ENCODE measurements at regions not wholly inside any gene's neighbourhood (a gene's known extent, or its start where the extent isn't known, plus 50 kb on each side); places are given as distances from the start of the nearest gene placed in this dataset.
"Not testable (repeated sequence)": the region's sequence is repeated elsewhere in the genome, so short reads cannot be mapped to it uniquely, and the experiment has no call there.

GRCh38 chr20:19049514-19049913 lies 162.9 kb upstream of the SLC24A3 start:
- H3K27ac ChIP-seq: no peak overlapping the region
- TF ChIP-seq CTCF (conservative IDR thresholded peaks at IDR 0.05) (no peak), ZFX (IDR thresholded peaks at IDR 0.05) (no peak)

GRCh38 chr20:19056909-19057308 lies 155.5 kb upstream of the SLC24A3 start:
- TF ChIP-seq CTCF (conservative IDR thresholded peaks at IDR 0.05) (peak; percentile 36), ZFX (IDR thresholded peaks at IDR 0.05) (no peak)
- H3K27ac ChIP-seq: no peak overlapping the region

- not testable (repeated sequence) for H3K27ac ChIP-seq
These were observed 147.7 kb upstream of the SLC24A3 start for GRCh38 chr20:19064788-19065187.

- TF ChIP-seq CTCF (conservative IDR thresholded peaks at IDR 0.05) (no peak), ZFX (IDR thresholded peaks at IDR 0.05) (no peak)
- no peak overlapping the region for H3K27ac ChIP-seq
These were observed 144.5 kb upstream of the SLC24A3 start for GRCh38 chr20:19067986-19068385.

- TF ChIP-seq CTCF (conservative IDR thresholded peaks at IDR 0.05) (no peak), ZFX (IDR thresholded peaks at IDR 0.05) (no peak)
- H3K27ac ChIP-seq: no peak overlapping the region
These were observed 142.4 kb upstream of the SLC24A3 start for GRCh38 chr20:19070026-19070425.

GRCh38 chr20:19070681-19071445 lies 141.6 kb upstream of the SLC24A3 start:
- no peak overlapping the region for H3K27ac ChIP-seq
- TF ChIP-seq CTCF (conservative IDR thresholded peaks at IDR 0.05): no peak
- TF ChIP-seq ZFX (IDR thresholded peaks at IDR 0.05): no peak

- no peak for TF ChIP-seq ZFX (IDR thresholded peaks at IDR 0.05)
- no peak for TF ChIP-seq CTCF (conservative IDR thresholded peaks at IDR 0.05)
- H3K27ac ChIP-seq: no peak overlapping the region
These were observed 141.1 kb upstream of the SLC24A3 start for GRCh38 chr20:19071446-19071725.

- TF ChIP-seq CTCF (conservative IDR thresholded peaks at IDR 0.05) (no peak), ZFX (IDR thresholded peaks at IDR 0.05) (no peak)
- H3K27ac ChIP-seq: no peak overlapping the region
These were observed 140.4 kb upstream of the SLC24A3 start for GRCh38 chr20:19071902-19072498.

All from C4-2B (cell line).